ENCODE measurements at regions not wholly inside any gene's neighbourhood (a gene's known extent, or its start where the extent isn't known, plus 50 kb on each side); places are given as distances from the start of the nearest gene placed in this dataset.
"Not testable (repeated sequence)": the region's sequence is repeated elsewhere in the genome, so short reads cannot be mapped to it uniquely, and the experiment has no call there.

DNA sequence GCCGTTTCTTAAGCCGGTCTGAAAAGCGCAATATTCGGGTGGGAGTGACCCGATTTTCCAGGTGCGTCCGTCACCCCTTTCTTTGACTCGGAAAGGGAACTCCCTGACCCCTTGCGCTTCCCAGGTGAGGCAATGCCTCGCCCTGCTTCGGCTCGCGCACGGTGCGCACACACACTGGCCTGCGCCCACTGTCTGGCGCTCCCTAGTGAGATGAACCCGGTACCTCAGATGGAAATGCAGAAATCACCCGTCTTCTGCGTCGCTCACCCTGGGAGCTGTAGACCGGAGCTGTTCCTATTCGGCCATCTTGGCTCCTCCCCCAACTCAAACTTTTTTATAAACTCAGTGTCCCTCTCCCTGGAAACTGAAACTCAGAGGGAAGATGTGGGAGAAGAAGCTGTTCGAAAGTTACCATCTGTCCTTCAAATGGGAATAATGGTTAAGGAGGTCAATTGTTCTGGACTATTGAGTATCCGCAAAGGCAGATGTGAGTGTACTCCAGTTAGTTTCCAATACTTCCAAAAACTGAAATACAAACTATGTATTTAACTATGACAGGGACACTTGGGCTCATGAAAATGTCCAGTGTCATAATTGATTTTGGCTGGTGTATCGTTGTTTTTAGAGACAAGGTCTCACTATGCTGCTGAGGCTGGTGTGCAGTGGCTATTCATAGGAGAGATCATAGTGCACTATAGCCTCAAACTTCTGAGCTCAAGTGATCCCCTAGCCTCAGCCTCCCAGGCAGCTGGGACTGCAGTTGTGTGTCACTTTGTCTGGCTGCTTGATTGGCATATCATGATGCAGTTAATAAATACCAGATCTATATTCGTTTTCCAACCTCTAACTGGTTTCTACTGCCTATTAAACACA is 67.8 kb upstream of the OSBPL3 start:
- not testable (repeated sequence) for TF ChIP-seq CTCF, EZH2phosphoT487 (IDR thresholded peaks at IDR 0.05)

Data from neural progenitor cell (in vitro differentiated cells).